ENCODE measurements at regions not wholly inside any gene's neighbourhood (a gene's known extent, or its start where the extent isn't known, plus 50 kb on each side); places are given as distances from the start of the nearest gene placed in this dataset.

DNA sequence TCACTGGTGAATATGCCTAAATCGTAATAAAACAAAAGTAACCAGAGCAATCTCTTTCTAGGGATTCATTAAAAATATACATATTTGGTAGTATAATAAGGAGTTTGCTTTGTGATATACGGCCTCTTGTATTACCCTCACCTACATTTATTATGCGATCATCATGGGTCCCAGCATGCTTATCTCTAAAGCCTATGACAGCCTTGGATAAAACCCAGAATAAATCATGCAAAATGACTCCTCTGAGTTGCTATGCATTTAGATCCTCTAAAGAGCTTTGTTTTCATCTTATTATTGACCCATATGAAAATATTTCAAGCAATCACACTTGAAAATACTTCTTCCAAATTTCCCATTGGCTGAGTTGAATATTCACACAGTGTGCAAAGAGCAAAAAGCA is 432.3 kb downstream of the SUCLG1 start:
- TF ChIP-seq, protein P1, sequence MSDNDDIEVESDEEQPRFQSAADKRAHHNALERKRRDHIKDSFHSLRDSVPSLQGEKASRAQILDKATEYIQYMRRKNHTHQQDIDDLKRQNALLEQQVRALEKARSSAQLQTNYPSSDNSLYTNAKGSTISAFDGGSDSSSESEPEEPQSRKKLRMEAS (IDR thresholded peaks at IDR 0.05) = no peak
- TF ChIP-seq EP300 (IDR thresholded peaks at IDR 0.05; ENCODE audit: borderline replicate concordance) (no peak), ZBTB7A (IDR thresholded peaks at IDR 0.05; ENCODE audit: low read depth) (no peak)
